CD4-positive, alpha-beta T cell treated with Interleukin-4 for 4 hours (primary cell): ENCODE measurements at regions not wholly inside any gene's neighbourhood (a gene's known extent, or its start where the extent isn't known, plus 50 kb on each side); places are given as distances from the start of the nearest gene placed in this dataset.

ENCODE experiments used
- DNase-seq: peaks from one replicate; pipeline ENCODE4 v3.0.0-alpha.2; 2020

DNA sequence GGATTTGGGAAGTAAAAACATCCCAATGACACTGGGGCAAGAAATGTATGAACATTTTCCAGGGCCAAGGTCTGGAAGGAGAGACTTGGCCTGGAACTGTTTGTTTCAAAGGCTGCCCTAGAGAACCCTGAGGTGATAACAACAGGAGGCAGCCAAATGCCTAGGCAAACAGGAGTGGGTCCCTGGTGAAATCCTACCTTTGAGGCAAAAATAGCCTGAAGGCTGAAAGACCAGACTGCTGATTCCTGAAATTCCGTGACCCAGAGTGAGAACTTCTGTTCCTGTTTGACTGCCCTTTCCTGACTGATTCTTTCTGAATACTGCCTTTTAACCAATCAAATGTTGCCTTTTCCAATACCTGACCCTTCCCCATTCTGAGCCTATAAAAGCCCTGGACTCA, 196.4 kb downstream of the NSUN3 start:
- DNase-seq: no peak

DNA sequence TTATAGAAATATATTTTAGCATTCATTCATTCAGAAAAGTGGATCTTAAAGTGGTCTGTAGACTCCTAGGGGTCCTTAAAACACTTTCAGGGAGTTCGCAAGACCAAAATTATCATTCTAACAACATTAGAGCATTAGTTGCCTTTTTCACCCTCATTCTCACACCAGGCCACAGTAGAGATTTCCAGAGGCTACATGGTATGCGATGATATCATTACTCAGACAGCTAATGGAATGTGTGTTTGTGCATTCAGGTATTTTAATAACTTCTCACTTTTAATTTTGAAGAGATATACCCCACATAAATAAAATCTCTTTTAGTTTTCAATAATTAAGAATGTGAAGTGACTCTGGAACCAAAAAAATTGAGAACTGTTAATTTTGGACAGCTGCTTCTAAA, 206.9 kb downstream of the NSUN3 start:
- no peak for DNase-seq

DNA sequence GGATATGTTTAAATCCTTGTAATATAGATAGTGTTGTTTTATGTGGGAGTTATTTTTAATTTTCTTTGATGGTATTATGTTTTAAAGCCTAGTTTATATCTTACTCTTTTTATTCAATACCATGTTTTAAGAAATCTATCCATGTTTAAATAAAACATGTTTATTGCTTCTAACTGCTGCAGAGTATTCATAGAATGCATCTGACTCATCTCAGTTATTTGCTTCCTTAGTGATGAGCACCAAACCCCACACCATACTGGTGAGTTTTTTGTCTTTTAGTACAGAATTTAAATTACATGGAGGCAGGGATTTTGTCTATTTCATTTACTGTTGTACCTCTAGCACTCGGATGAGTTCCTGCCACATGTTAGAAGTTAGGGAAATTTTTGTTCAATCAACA, 209.2 kb downstream of the NSUN3 start:
- DNase-seq: no peak

DNA sequence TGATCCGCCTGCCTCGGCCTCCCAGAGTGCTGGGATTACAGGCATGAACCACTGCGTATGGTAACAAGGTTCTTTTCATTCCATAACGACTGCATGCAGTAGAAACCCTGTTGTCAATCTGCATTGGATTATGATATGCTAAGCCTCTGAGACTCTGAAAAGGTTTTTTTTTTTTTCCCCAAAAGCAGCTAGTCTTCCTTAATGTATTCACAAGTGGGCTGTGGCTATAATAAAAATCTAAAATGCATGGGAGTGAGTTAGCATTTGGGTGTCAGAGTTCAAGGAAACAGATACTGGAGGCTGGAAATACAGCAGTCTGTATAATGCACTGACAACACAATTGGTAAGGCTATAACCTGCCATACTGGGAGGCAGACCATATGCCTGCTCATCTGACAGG, 218.1 kb downstream of the NSUN3 start:
- no peak for DNase-seq

DNA sequence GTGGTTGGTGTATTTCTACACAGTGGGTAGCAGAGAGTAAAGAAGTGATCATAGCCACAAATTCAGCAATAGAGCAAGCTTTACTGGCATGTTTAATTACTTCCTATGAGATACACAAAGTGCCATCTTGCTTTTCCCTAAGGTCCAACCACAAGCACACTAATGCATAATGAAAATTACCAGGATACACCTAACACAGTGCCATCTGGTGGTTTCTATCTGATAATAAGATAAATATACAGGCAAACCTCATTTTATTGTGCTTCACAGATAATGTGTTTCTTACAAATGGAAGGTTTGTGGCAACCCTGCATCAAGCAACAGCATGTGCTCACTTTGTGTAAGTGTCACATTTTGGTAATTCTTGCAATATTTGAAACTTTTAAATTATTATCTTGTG, 223.0 kb downstream of the NSUN3 start:
- no peak for DNase-seq

DNA sequence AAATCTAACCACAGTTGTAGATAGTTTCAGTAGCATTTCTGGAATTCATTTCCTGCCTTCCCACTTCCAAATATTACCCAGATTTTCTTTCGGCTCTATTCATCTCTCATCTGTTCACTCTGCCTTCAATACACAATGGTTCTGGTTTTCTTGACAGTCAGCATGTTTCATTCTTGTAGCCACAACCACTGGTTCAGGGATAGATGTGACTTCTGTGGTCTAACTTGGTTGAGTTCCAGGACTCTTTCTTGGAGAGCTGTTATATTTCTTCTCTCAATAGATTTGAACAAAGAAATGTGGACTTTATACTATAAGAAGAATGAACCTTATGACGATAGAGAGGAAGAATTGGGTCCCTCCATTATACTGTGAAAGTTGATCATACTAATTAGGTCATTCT, 228.8 kb downstream of the NSUN3 start:
- DNase-seq: no peak

DNA sequence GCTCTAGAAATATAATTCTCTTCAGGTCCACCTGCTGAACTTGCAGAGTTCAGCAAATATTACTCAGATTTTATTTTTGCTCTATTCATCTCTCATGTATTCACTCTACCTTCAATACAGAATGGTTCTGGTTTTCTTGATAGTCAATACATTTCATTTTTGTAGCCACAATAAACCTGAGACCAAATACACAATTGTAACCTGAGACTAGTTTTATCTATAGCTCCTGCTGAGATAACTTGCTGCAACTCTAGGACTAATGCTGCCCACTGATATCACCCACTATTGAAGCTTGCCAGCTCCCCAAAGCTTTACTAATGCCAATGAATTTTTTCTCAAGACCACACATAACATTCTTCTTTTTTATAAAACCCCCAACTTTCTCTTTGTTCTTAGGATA, 229.3 kb downstream of the NSUN3 start:
- no peak for DNase-seq

DNA sequence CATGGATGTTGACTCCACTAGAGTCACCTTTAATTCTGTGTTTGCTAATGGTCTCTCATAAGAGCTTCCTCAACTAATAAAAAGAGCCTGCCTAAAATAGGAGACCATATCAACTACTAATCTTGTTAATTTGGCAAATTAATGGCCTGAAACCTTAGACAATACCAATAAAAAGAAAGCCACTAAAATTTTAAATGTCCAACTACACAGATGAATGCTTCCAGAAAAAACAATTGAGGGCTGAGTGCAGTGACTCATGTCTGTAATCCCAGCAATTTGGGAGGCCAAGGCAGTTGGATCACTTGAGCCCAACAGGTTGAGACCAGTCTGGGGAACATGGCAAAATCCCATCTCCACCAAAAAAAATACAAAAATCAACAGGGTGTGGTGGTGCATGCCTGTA, 230.9 kb downstream of the NSUN3 start:
- DNase-seq: no peak

DNA sequence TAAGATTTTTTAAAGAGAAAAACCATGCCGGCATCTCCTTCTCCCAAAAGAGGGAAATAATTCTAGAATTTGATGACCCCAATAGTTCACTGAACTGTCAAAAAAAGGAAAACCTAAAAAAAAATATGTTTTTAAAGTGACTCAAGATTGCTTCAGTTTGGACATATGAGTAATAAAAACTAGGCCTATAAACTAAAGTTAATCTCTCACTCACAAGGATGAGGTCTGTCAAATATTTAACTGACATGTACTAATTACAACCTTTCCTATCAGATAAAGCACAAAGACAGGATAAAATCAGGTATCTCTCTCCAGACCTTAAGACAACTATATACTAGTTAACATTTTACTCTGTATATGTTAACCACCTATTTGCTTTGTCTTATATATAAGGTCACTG, 231.9 kb downstream of the NSUN3 start:
- no peak for DNase-seq

DNA sequence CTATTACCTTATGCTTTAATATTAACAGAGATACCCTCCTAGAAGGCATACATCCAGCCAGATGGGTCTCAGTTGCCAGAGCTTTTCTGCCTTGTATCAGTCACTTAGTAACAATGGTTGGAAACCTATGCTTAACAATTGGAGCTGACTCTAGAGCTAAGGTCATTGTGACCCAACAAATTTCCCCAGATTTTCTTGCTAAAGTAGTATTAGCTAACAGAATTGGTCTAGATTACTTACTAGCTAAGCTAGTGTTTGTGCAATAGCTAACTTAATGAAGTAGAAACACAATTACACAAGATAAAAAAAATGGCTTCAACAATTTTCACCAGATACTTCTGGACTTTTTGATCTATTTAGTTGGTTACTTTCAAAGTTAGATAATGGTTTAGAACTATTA, 236.9 kb downstream of the NSUN3 start:
- DNase-seq: no peak

DNA sequence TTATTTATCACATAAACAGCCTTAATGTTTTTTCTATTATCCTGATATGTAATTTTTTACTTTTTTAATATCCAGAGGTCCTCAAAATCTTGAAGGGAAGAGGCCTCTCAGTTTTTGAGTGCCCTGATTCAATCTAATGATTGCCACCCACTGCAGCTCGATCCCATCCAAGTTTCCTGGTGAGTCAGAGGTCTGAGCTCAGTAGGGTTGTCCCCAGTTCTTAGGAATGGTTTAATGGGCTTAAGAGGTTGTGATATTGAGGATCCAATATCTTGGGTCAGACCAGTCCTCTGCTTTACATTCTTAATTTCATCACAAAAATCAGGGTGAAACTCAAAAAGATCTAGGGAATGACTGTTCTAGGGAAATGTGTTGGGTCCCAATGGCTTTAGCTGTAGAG, 238.5 kb downstream of the NSUN3 start:
- no peak for DNase-seq

DNA sequence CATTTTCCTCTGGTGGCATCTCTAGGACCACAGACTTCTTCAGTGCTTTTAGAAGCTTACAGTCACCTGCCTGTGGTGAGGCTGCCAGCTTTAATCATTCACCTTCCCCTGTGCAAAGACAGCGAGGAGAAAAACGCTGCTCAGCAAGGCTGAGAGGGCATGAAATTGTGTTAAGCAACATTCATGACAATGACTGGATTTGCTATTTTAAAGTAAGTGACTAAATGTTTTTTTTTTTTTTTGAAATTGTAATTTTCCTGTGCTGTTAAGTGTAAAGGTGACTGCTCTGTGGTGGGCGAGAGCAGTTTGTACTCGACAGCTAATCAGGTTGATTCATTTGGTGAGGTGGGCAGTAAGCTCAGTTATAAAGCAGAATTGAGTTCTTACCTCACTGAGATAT, 240.4 kb downstream of the NSUN3 start:
- DNase-seq: no peak

DNA sequence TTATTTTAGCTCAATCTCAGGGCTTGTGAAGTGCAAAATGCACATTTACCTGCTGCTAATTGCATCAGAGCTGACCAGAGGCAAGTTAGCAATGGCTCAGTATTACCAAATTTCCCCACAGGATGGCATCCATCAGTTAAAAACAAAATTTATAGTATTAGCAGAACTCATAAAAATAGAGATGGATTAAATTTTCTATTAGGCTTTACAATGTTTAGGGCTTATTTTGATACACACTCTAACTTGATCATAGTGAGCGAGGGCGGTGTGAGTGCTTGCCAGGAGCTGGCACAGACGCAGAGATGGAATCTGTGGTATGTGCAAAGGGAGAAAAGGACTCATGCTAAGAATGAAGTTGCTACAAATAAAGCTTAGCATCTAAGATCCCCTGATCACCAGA, 241.0 kb downstream of the NSUN3 start:
- DNase-seq: no peak

DNA sequence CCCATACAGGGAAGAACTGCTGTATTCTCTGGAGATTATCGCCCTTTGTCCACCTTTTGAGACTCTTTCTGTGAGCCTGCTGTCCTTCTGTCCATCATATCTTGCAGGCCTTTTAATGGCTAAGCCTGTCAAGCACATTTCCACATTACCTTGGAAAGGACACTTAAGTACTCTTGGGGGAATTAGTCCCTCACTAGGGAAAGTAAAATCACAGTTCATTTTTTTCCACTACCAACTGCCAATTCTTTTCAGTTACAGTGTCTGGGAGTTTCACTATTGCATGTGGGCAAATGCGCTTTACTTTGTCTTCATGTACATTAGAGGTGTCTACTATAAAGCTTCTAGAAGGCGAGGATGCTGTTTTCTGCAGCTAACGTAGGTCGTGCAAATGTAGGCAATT, 242.1 kb downstream of the NSUN3 start:
- DNase-seq: no peak

DNA sequence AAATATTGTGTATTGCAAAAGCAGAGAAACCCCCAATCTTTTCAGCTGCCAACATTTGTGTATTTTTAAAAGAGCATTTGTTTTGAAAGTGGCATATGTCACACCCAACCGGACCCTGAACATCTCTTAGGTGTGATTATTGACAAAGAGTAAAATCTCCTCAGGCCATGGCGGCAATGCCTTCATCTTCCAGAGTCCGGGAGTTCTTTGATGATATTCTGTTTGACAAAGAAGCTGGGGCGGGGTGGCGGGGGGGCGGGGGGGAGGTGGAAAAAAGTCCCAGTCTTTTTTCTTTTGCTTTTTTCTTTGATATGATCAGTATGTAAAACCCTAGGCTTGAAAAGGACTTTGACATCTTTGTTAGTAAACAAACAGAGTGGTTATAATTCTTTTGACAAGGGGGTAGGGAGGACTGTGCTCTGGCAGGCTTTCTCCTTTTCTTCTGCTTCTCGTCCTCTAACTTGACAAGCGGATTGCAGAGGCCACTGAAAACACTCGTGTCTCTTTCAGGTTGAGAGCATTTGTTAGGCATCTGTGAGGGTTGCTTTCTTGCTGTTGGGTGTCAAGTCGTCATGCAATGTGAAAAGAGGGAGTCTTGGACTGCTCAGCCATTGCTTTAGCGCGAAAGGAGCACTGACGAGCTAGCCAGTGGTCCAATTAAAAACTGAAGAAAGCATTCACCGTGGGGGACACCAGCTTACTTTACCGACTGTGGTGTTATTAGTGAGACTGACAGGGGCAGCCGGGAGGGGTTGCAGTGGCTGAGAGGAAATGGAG, 243.2 kb downstream of the NSUN3 start:
- no peak for DNase-seq

DNA sequence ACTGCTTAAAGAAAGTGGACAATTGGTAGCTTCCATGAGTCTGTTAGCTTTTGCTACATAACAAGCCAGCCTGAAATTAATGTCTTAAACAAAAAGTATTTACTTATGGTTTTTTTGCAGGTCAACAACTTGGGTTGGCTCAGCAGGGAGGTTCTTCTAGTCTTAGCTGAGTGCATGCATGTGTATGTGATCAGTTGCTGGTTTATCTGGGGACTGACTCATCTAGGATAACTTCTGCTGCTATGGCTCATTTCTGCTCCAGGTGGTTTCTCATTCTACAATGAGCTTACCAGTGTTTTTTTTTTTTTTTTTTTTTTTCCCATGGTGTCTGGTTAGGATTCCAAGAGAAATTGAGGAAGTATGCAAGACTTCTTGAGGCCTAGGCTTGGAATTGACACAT, 244.7 kb downstream of the NSUN3 start:
- DNase-seq: no peak

DNA sequence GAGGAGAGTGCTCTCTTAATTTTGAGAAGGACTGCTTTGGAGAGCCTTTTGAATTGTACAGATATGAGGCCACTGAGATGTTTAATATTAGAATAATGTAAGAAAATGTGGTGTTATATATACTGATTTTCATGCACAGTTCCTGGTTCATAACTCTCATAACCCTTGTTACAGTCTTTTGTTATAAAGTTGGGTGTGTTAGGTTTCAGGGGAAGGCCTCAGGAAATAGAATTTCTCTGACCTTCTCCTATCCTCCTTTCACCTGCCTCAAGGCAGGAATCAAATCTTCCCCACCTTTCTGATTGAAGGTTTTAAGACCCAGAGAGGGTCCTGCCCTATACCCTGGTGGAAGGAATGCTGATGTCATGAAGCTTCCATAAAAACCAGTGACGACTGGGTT, 245.9 kb downstream of the NSUN3 start:
- no peak for DNase-seq

DNA sequence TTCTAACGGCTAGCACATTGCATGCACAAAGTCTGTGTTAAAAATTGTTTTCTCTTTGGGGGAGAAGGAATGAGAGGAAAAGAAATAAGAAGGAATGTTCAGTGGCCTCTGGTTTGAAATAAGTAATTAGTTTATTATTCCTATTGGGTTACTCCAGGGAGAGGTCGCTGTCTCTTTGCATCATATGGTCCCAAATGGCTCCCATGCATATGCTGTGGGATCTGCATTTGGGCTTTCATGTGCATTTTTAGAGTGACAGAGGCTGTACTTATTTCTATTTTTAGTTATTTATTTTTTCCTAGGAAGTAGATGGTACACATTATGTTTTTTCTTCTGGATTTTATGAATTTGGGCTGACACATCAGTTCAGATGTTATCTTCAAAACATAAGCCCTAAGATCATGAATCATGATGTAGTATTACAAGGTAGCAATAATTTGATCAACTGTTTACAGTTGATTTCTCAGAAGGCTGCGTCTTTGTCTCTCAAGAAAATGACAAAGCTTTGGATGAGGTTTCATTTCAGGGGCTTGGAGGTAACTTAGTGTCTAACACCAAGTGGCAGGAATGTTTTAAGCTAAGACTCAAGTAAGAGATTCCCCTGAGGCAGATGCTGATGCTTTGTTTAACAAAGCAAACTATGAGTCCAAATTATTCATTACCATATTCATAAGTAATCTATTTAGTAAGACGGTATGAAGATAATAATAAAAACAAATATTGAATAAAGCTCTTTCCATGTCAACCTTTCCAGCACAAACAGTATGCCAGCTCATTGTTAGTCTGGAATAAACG, 247.7 kb downstream of the NSUN3 start:
- no peak for DNase-seq

DNA sequence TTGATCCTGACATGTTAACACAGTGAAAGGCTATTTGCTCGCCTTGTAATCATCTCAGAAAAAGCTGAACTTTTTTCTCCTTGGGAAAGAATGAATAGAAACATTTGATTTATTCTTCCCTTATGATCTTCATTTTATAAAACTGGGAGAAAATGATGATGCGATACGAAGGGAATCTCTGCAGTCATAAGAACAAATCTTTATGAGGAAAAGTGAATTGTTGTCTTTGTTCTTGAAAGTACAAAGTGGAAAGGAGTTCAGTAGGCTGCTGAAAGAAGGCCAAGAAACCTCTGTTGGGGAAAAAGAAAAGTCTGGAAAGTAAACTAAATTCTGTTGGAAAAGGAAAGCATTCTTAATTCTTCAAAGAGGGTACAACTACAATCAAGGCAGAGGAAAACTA, 248.8 kb downstream of the NSUN3 start:
- DNase-seq: no peak

DNA sequence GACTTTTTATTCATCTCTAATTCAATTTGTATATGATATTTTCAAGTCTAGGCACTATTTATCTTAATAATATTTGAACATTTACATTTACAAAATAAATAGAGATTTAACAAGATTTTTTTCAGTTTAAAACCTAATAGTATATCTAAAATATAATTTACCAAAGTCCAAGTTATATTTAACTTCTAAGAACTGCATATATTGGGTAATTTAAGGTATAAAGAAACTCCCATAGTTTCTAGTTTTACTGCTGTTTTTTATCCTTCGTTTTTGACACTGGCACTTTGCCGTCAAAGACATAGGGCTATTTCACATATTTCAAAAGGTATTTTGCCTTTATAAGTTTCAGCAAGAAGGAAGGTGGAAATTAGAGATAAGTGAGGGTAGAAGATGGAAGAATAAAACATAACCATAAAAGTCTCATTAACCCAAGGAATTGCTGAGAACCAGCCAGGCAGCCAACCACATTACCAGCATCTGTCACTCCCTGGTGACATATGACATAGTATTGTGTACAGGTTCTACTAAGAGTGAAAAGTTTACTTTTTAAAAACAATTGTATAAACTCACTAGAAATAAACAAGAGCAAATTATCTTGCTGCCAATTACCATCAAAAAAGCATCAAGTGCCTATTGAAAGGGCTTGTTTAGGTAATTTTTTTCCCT, 251.5 kb downstream of the NSUN3 start:
- DNase-seq: no peak

DNA sequence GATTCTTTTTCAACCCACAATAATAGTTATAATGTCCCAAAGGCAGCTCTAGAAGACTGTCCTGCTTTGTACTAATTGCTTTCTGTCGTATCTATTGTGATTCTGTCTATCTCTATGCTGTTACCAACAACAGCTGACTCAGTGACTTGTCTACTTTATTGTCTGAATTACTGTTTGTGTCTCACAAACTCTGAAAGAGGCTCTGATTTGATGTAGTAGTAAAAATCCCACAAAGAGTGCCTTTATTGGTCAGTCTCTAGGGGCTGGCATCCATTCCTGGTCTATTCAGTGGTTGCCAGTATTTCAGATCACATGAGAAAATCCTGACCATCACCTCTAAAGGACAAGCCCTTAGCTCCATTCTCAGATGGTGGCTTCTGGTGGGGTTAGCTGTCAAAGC, 254.2 kb downstream of the NSUN3 start:
- DNase-seq: no peak

DNA sequence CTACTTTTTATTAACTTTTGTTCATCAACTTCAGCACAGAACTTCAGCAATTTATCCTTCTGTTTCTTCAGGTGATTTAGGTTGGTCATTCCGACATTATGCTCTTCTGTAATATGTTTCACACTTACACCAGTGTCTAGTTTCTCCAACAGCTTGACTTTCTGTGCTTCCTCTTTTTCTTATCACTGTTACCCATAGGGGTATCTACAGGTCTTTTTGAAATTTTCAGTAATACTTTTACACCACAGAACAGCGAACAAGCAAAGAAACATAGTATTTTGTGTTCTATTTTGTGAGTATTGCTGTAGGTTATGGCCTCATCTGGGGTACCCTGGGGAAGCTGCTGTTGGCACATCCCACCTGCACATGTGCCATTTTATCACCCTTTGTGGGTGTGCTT, 260.7 kb downstream of the NSUN3 start:
- DNase-seq: no peak

DNA sequence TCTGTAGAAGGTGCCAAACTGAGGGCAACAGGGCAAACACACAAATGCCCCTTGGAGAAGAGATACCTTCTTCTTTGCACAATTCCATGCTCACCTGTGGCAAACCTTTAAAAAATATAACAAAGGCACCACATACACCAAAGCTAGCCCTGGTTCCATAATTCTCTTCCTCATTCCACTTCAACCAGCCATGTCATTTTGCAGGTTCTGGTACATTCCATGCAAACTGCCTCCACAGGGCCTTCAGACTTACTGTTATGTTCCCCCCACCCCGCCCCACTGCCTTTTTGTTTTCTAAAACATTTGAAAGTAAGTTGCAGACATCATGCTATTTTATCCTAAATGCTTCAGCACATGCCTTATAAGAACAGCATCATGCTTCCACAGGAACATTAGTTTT, 269.0 kb downstream of the NSUN3 start:
- no peak for DNase-seq
